ENCODE measurements at regions not wholly inside any gene's neighbourhood (a gene's known extent, or its start where the extent isn't known, plus 50 kb on each side); places are given as distances from the start of the nearest gene placed in this dataset.

DNA sequence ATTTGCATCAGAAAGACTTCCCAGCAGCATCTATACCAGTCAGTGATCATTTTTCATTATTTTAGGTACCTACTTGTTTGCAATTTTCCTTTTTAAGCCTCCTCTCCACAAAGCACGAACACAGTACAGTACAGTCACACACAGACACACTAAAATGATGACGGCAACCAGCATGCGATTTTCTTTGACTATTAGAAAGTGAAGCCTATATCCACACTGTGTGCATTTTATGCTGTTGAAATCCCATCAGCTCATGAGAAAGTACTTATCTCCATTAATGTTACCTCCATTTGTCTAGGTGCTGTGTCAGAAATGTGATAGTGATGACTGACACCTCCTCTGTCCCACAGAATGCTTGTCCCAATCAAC is 294.7 kb upstream of the MEIS2 start:
- ATAC-seq: no peak
- DNase-seq (ENCODE audit: low read depth, low spot score): no peak
- no peak for TF ChIP-seq TCF7L2 (IDR thresholded peaks at IDR 0.05; ENCODE audit: low read depth, low read length)
- no peak for TF ChIP-seq POLR2AphosphoS5 (IDR thresholded peaks at IDR 0.05; ENCODE audit: low read depth, low read length)
- no peak for TF ChIP-seq SIN3A (IDR thresholded peaks at IDR 0.05; ENCODE audit: borderline replicate concordance, insufficient read depth, low read depth, low read length)
- TF ChIP-seq, protein P1, sequence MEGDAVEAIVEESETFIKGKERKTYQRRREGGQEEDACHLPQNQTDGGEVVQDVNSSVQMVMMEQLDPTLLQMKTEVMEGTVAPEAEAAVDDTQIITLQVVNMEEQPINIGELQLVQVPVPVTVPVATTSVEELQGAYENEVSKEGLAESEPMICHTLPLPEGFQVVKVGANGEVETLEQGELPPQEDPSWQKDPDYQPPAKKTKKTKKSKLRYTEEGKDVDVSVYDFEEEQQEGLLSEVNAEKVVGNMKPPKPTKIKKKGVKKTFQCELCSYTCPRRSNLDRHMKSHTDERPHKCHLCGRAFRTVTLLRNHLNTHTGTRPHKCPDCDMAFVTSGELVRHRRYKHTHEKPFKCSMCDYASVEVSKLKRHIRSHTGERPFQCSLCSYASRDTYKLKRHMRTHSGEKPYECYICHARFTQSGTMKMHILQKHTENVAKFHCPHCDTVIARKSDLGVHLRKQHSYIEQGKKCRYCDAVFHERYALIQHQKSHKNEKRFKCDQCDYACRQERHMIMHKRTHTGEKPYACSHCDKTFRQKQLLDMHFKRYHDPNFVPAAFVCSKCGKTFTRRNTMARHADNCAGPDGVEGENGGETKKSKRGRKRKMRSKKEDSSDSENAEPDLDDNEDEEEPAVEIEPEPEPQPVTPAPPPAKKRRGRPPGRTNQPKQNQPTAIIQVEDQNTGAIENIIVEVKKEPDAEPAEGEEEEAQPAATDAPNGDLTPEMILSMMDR (IDR thresholded peaks at IDR 0.05): no peak
- intact Hi-C loops (cut with micrococcal nuclease; ENCODE audit: unreplicated experiment) (no loop called here), in situ Hi-C loops (cut with HindIII; ENCODE audit: low pct_unique_long_range_greater_than_20kb, low sequenced_read_pairs) (no loop called here)
- BruUV-seq (replicated peaks): no TSS peak
- no peak overlapping the region for H3K27ac ChIP-seq (ENCODE audit: low read length)
- H3K4me3 ChIP-seq (ENCODE audit: low read depth in 2 of 2, low read length in 2 of 2): no peak overlapping the region
- H3K4me1 ChIP-seq (ENCODE audit: control insufficient read depth, insufficient read depth, low read length): no peaks in the 10 kb centered on the region
- H3K9me3 ChIP-seq (ENCODE audit: control insufficient read depth, insufficient read depth, low read depth, low read length): no peaks in the 10 kb centered on the region; the same call in 1 of the 2 replicates
- H3K36me3 ChIP-seq (ENCODE audit: control insufficient read depth, insufficient read depth, low read length): no peaks in the 10 kb centered on the region
- ChIA-PET CTCF (no interaction called here), POLR2A (no interaction called here)
- H3K27me3 ChIP-seq (ENCODE audit: control insufficient read depth, insufficient read depth, low read length): no peaks in the 10 kb centered on the region

DNA sequence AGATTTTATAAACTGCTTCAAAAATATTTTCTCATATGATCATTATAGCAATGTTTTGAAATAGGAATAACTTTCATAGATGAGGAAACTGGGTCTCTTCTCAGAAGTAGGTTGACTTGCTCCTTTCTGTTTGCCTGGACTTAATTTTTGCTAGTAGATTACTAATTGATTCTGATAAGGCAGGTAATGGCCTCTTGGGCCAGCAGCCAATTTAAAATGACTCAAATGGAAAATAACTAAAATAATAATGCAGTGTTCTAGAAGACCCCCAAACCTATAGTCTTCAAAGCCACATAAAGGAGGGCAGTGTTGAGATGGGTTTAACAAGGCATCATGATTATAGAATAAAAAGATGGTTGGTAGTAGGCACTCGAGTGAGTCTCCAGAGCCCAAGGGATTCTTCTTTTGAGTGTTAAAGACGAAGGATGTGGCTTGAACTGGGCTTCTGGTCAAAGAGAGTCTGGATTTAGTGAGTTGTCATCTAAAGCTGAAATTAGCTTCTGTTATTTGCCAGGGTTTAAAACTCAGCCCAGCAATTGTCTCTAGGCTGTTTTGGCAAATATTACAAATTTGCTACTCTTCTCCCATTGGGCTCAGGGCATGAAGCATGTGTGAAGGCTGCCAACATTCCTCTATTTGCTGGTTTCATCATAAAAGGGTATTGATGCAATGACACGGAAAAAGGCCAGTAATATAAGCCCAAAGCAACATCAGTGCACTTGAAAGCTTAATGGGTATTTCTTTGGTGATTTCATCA is 297.1 kb upstream of the MEIS2 start:
- ATAC-seq (no peak), DNase-seq (ENCODE audit: low read depth, low spot score) (no peak)
- no peak for TF ChIP-seq SIN3A (IDR thresholded peaks at IDR 0.05; ENCODE audit: borderline replicate concordance, insufficient read depth, low read depth, low read length)
- TF ChIP-seq POLR2AphosphoS5 (IDR thresholded peaks at IDR 0.05; ENCODE audit: low read depth, low read length): no peak
- TF ChIP-seq, protein P1 (IDR thresholded peaks at IDR 0.05): no peak
- TF ChIP-seq TCF7L2 (IDR thresholded peaks at IDR 0.05; ENCODE audit: low read depth, low read length): no peak
- TF ChIP-seq, protein P2, sequence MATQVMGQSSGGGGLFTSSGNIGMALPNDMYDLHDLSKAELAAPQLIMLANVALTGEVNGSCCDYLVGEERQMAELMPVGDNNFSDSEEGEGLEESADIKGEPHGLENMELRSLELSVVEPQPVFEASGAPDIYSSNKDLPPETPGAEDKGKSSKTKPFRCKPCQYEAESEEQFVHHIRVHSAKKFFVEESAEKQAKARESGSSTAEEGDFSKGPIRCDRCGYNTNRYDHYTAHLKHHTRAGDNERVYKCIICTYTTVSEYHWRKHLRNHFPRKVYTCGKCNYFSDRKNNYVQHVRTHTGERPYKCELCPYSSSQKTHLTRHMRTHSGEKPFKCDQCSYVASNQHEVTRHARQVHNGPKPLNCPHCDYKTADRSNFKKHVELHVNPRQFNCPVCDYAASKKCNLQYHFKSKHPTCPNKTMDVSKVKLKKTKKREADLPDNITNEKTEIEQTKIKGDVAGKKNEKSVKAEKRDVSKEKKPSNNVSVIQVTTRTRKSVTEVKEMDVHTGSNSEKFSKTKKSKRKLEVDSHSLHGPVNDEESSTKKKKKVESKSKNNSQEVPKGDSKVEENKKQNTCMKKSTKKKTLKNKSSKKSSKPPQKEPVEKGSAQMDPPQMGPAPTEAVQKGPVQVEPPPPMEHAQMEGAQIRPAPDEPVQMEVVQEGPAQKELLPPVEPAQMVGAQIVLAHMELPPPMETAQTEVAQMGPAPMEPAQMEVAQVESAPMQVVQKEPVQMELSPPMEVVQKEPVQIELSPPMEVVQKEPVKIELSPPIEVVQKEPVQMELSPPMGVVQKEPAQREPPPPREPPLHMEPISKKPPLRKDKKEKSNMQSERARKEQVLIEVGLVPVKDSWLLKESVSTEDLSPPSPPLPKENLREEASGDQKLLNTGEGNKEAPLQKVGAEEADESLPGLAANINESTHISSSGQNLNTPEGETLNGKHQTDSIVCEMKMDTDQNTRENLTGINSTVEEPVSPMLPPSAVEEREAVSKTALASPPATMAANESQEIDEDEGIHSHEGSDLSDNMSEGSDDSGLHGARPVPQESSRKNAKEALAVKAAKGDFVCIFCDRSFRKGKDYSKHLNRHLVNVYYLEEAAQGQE (IDR thresholded peaks at IDR 0.05; ENCODE audit: insufficient read depth in 1 of 2, low read depth in 2 of 2, low read length in 1 of 2): no peak
- Histone ChIP-seq H3K4me1 (ENCODE audit: control insufficient read depth, insufficient read depth, low read length) (no peaks in the 10 kb centered on the region), H3K27ac (ENCODE audit: low read length) (no peak overlapping the region), H3K9me3 (ENCODE audit: control insufficient read depth, insufficient read depth, low read depth, low read length) (no peaks in the 10 kb centered on the region; the same call in 1 of the 2 replicates), H3K27me3 (ENCODE audit: control insufficient read depth, insufficient read depth, low read length) (no peaks in the 10 kb centered on the region), H3K36me3 (ENCODE audit: control insufficient read depth, insufficient read depth, low read length) (no peaks in the 10 kb centered on the region), H3K4me3 (ENCODE audit: low read depth in 2 of 2, low read length in 2 of 2) (no peak overlapping the region)
- intact Hi-C loops (cut with micrococcal nuclease; ENCODE audit: unreplicated experiment): no loop called here
- BruUV-seq (replicated peaks): no TSS peak
- ChIA-PET CTCF (no interaction called here), POLR2A (no interaction called here)
- in situ Hi-C loops (cut with HindIII; ENCODE audit: low pct_unique_long_range_greater_than_20kb, low sequenced_read_pairs): no loop called here

Measured in Panc1 (cell line).